ENCODE measurements at regions not wholly inside any gene's neighbourhood (a gene's known extent, or its start where the extent isn't known, plus 50 kb on each side); places are given as distances from the start of the nearest gene placed in this dataset.

GRCh38 chr4:84024405-84024804, 474.7 kb downstream of the NKX6-1 start:
- FAIRE-seq: no peak
- H3K9me3 ChIP-seq (replicated peaks; ENCODE audit: control insufficient read depth, insufficient read depth, low read length): no peaks in the 10 kb centered on the region
- no peaks in the 10 kb centered on the region for H3K36me3 ChIP-seq (ENCODE audit: control insufficient read depth in 2 of 2, extremely low read depth in 1 of 2, insufficient read depth in 2 of 2, low read length in 2 of 2)
- POLR2A ChIA-PET: no interaction called here
- CTCF ChIA-PET: no interaction called here
- TF ChIP-seq POLR2A (IDR thresholded peaks at IDR 0.05; ENCODE audit: low read depth, low read length): no peak
- no peak for TF ChIP-seq GATA2 (IDR thresholded peaks at IDR 0.05; ENCODE audit: insufficient read depth, insufficient read length, low read depth, low read length)
- no peak for DNase-seq (ENCODE audit: low read depth, low spot score)
- dilution Hi-C loops (cut with MboI; ENCODE audit: extremely low pct_ligation_motif_present, low sequenced_read_pairs): no loop called here
- no peaks in the 10 kb centered on the region for H3K79me2 ChIP-seq (ENCODE audit: control insufficient read depth, insufficient read depth, low read length)
- no peak overlapping the region for H3K27ac ChIP-seq (ENCODE audit: insufficient read depth, low read depth, low read length)
- H2AFZ ChIP-seq (ENCODE audit: low read depth, low read length): no peak overlapping the region
- intact Hi-C loops (cut with micrococcal nuclease): no loop called here
- no peaks in the 10 kb centered on the region for H3K9me1 ChIP-seq (replicated peaks; ENCODE audit: control insufficient read depth, extremely low read depth, insufficient read depth, low read length)
- no TSS peak for BruUV-seq (replicated peaks)
- no peak overlapping the region for H3K4me2 ChIP-seq (ENCODE audit: insufficient read depth, low read length)
- H4K20me1 ChIP-seq (replicated peaks; ENCODE audit: control insufficient read depth, extremely low read depth, insufficient read depth, low read length): no peaks in the 10 kb centered on the region
- no peaks in the 10 kb centered on the region for H3K27me3 ChIP-seq (ENCODE audit: control insufficient read depth in 2 of 2, insufficient read depth in 2 of 2, low read length in 2 of 2)
- H3K4me3 ChIP-seq (replicated peaks in 1 of 3; ENCODE audit: insufficient read depth in 1 of 3, low read depth in 1 of 3, low read length in 3 of 3): no peak overlapping the region
- no peaks in the 10 kb centered on the region for H3K4me1 ChIP-seq (ENCODE audit: control insufficient read depth, extremely low read depth, insufficient read depth, low read length)
- H3K9ac ChIP-seq (replicated peaks; ENCODE audit: extremely low read depth, insufficient read depth, low read length): no peak overlapping the region

GRCh38 chr4:84022564-84022963, 476.5 kb downstream of the NKX6-1 start:
- FAIRE-seq (no peak), DNase-seq (ENCODE audit: low read depth, low spot score) (no peak)
- no peak overlapping the region for H3K4me3 ChIP-seq (replicated peaks in 1 of 3; ENCODE audit: insufficient read depth in 1 of 3, low read depth in 1 of 3, low read length in 3 of 3)
- no peak overlapping the region for H3K27ac ChIP-seq (ENCODE audit: insufficient read depth, low read depth, low read length)
- no peak overlapping the region for H2AFZ ChIP-seq (ENCODE audit: low read depth, low read length)
- TF ChIP-seq POLR2AphosphoS5 (IDR thresholded peaks at IDR 0.05; ENCODE audit: insufficient read depth, low read depth, low read length) (no peak), CTCF (IDR thresholded peaks at IDR 0.05; ENCODE audit: extremely low read depth in 1 of 2, insufficient read depth in 1 of 2, low read depth in 1 of 2, low read length in 2 of 2) (no peak), MAX (IDR thresholded peaks at IDR 0.05; ENCODE audit: insufficient read depth, insufficient read length) (no peak), GATA2 (IDR thresholded peaks at IDR 0.05; ENCODE audit: insufficient read depth, insufficient read length, low read depth, low read length) (no peak), FOS (IDR thresholded peaks at IDR 0.05; ENCODE audit: borderline replicate concordance, insufficient read depth, low read length) (no peak), JUN (IDR thresholded peaks at IDR 0.05; ENCODE audit: borderline replicate concordance, insufficient read depth, insufficient read length, low read depth) (no peak), POLR2A (IDR thresholded peaks at IDR 0.05; ENCODE audit: low read depth, low read length) (no peak), MYC (IDR thresholded peaks at IDR 0.05; ENCODE audit: low read depth, low read length) (no peak), EZH2 (IDR thresholded peaks at IDR 0.05; ENCODE audit: borderline replicate concordance, low read depth, low read length, severe bottlenecking) (no peak)
- BruUV-seq (replicated peaks): no TSS peak
- dilution Hi-C loops (cut with MboI; ENCODE audit: extremely low pct_ligation_motif_present, low sequenced_read_pairs): no loop called here
- H3K9ac ChIP-seq (replicated peaks; ENCODE audit: extremely low read depth, insufficient read depth, low read length): no peak overlapping the region
- no peaks in the 10 kb centered on the region for H3K9me3 ChIP-seq (replicated peaks; ENCODE audit: control insufficient read depth, insufficient read depth, low read length)
- POLR2A ChIA-PET: no interaction called here
- H3K27me3 ChIP-seq (ENCODE audit: control insufficient read depth in 2 of 2, insufficient read depth in 2 of 2, low read length in 2 of 2): no peaks in the 10 kb centered on the region
- CTCF ChIA-PET: no interaction called here
- no peaks in the 10 kb centered on the region for H3K79me2 ChIP-seq (ENCODE audit: control insufficient read depth, insufficient read depth, low read length)
- no peak overlapping the region for H3K4me2 ChIP-seq (ENCODE audit: insufficient read depth, low read length)
- intact Hi-C loops (cut with micrococcal nuclease): no loop called here
- H3K9me1 ChIP-seq (replicated peaks; ENCODE audit: control insufficient read depth, extremely low read depth, insufficient read depth, low read length): no peaks in the 10 kb centered on the region
- no peaks in the 10 kb centered on the region for H3K4me1 ChIP-seq (ENCODE audit: control insufficient read depth, extremely low read depth, insufficient read depth, low read length)
- no peaks in the 10 kb centered on the region for H4K20me1 ChIP-seq (replicated peaks; ENCODE audit: control insufficient read depth, extremely low read depth, insufficient read depth, low read length)
- H3K36me3 ChIP-seq (ENCODE audit: control insufficient read depth in 2 of 2, extremely low read depth in 1 of 2, insufficient read depth in 2 of 2, low read length in 2 of 2): no peaks in the 10 kb centered on the region
